ENCODE measurements at regions not wholly inside any gene's neighbourhood (a gene's known extent, or its start where the extent isn't known, plus 50 kb on each side); places are given as distances from the start of the nearest gene placed in this dataset.

- Mint-ChIP-seq H3K27me3 (ENCODE audit: insufficient read depth) (no peaks in the 10 kb centered on the region), H3K27ac (no peak overlapping the region), H3K4me1 (ENCODE audit: low read depth) (no peaks in the 10 kb centered on the region), H3K9me3 (peaks cover 15% of the 10 kb centered on the region), H3K36me3 (ENCODE audit: low read depth) (no peaks in the 10 kb centered on the region), H3K4me3 (no peak overlapping the region)
- no peak for DNase-seq
- TF ChIP-seq CTCF (IDR thresholded peaks at IDR 0.05), result no peak
Measured at GRCh38 chr4:163920426-163920825, 425.9 kb downstream of the TMA16 start.

GRCh38 chr4:163922302-163922701 lies 427.8 kb downstream of the TMA16 start:
- H3K27ac Mint-ChIP-seq, result no peak overlapping the region
- H3K36me3 Mint-ChIP-seq (ENCODE audit: low read depth), result no peaks in the 10 kb centered on the region
- no peak overlapping the region for H3K4me3 Mint-ChIP-seq
- no peak for TF ChIP-seq CTCF (IDR thresholded peaks at IDR 0.05)
- no peaks in the 10 kb centered on the region for H3K27me3 Mint-ChIP-seq (ENCODE audit: insufficient read depth)
- H3K9me3 Mint-ChIP-seq, result peaks cover 8% of the 10 kb centered on the region
- no peaks in the 10 kb centered on the region for H3K4me1 Mint-ChIP-seq (ENCODE audit: low read depth)
- DNase-seq, result no peak

GRCh38 chr4:163923092-163923491 lies 428.6 kb downstream of the TMA16 start:
- DNase-seq, result no peak
- H3K36me3 Mint-ChIP-seq (ENCODE audit: low read depth), result no peaks in the 10 kb centered on the region

GRCh38 chr4:163930086-163930485 lies 435.6 kb downstream of the TMA16 start:
- H3K4me1 Mint-ChIP-seq (ENCODE audit: low read depth), result no peaks in the 10 kb centered on the region
- no peaks in the 10 kb centered on the region for H3K27me3 Mint-ChIP-seq (ENCODE audit: insufficient read depth)
- TF ChIP-seq CTCF (IDR thresholded peaks at IDR 0.05), result no peak
- peaks cover 27% of the 10 kb centered on the region for H3K9me3 Mint-ChIP-seq
- H3K27ac Mint-ChIP-seq, result no peak overlapping the region
- no peak overlapping the region for H3K4me3 Mint-ChIP-seq
- no peak for DNase-seq
- H3K36me3 Mint-ChIP-seq (ENCODE audit: low read depth), result no peaks in the 10 kb centered on the region; the same call in 1 of the 2 replicates

More at GRCh38 chr4:163923092-163923491, 428.6 kb downstream of the TMA16 start:
- TF ChIP-seq CTCF (IDR thresholded peaks at IDR 0.05), result no peak
- no peak overlapping the region for H3K27ac Mint-ChIP-seq
- H3K9me3 Mint-ChIP-seq, result peaks cover 8% of the 10 kb centered on the region
- H3K4me3 Mint-ChIP-seq, result no peak overlapping the region
- no peaks in the 10 kb centered on the region for H3K4me1 Mint-ChIP-seq (ENCODE audit: low read depth)
- no peaks in the 10 kb centered on the region for H3K27me3 Mint-ChIP-seq (ENCODE audit: insufficient read depth)

- H3K4me3 Mint-ChIP-seq, result no peak overlapping the region
- TF ChIP-seq CTCF (IDR thresholded peaks at IDR 0.05), result no peak
Measured at GRCh38 chr4:163932504-163932903, 438.0 kb downstream of the TMA16 start.

GRCh38 chr4:163939597-163939996 lies 445.1 kb downstream of the TMA16 start:
- peaks cover 41% of the 10 kb centered on the region for H3K9me3 Mint-ChIP-seq
- no peak overlapping the region for H3K4me3 Mint-ChIP-seq
- H3K27me3 Mint-ChIP-seq (ENCODE audit: insufficient read depth), result no peaks in the 10 kb centered on the region
- no peaks in the 10 kb centered on the region for H3K36me3 Mint-ChIP-seq (ENCODE audit: low read depth)
- H3K27ac Mint-ChIP-seq, result no peak overlapping the region
- no peaks in the 10 kb centered on the region for H3K4me1 Mint-ChIP-seq (ENCODE audit: low read depth)
- no peak for DNase-seq
- TF ChIP-seq CTCF (IDR thresholded peaks at IDR 0.05), result no peak

More at GRCh38 chr4:163932504-163932903, 438.0 kb downstream of the TMA16 start:
- DNase-seq, result no peak
- Mint-ChIP-seq H3K4me1 (ENCODE audit: low read depth) (no peaks in the 10 kb centered on the region), H3K36me3 (ENCODE audit: low read depth) (no peaks in the 10 kb centered on the region; the same call in 1 of the 2 replicates), H3K9me3 (peaks cover 35% of the 10 kb centered on the region), H3K27me3 (ENCODE audit: insufficient read depth) (no peaks in the 10 kb centered on the region), H3K27ac (no peak overlapping the region)
